Trophoblast cell (in vitro differentiated cells and primary cell): ENCODE measurements at regions not wholly inside any gene's neighbourhood (a gene's known extent, or its start where the extent isn't known, plus 50 kb on each side); places are given as distances from the start of the nearest gene placed in this dataset.

Experiments
- DNase-seq, 2 donors: peaks; one replicate each; pipeline ENCODE4 v3.0.0-alpha.2; 2016
- H2AFZ ChIP-seq: 2 replicates; pipeline ENCODE4 v1.6.1; 2013; ENCODE audit warnings: low read length, moderate library complexity, mild to moderate bottlenecking; ENCODE audit not compliant: insufficient read depth, poor library complexity
- H2AK5ac ChIP-seq: 2 replicates; pipeline ENCODE4 v1.6.1; 2013; ENCODE audit warnings: mild to moderate bottlenecking, low read length
- H2BK120ac ChIP-seq: 2 replicates; pipeline ENCODE4 v1.6.1; 2013; ENCODE audit warnings: low read length, mild to moderate bottlenecking, moderate library complexity; ENCODE audit not compliant: insufficient read depth, poor library complexity
- H2BK12ac ChIP-seq: 2 replicates; pipeline ENCODE4 v1.6.1; 2013; ENCODE audit warnings: mild to moderate bottlenecking, low read length, moderate library complexity
- H2BK5ac ChIP-seq: 2 replicates; pipeline ENCODE4 v1.6.1; 2013; ENCODE audit warnings: low read length, low read depth, moderate library complexity, mild to moderate bottlenecking; ENCODE audit not compliant: poor library complexity
- H3K14ac ChIP-seq: 2 replicates; pipeline ENCODE4 v1.6.1; 2013; ENCODE audit warnings: mild to moderate bottlenecking, low read length
- H3K18ac ChIP-seq: 2 replicates; pipeline ENCODE4 v1.6.1; 2013; ENCODE audit warnings: mild to moderate bottlenecking, low read length
- H3K23ac ChIP-seq: 2 replicates; pipeline ENCODE4 v1.6.1; 2013; ENCODE audit warnings: low read length
- H3K27ac ChIP-seq: 2 replicates; pipeline ENCODE4 v1.5.1; 2013; ENCODE audit warnings: low read depth, mild to moderate bottlenecking, inconsistent platforms, low read length, moderate library complexity
- H3K27me3 ChIP-seq: 2 replicates; pipeline ENCODE4 v1.6.1; 2013; ENCODE audit warnings: inconsistent platforms, mild to moderate bottlenecking, low read length, moderate library complexity; ENCODE audit not compliant: insufficient read depth
- H3K36me3 ChIP-seq, 2 experiments: 1 replicate in 1 of 2; 2 replicates in 1 of 2; pipeline ENCODE4 v1.6.1; 2013; ENCODE audit warnings: low read length in 2 of 2, mild to moderate bottlenecking in 2 of 2, moderate library complexity in 1 of 2; ENCODE audit not compliant: insufficient read depth in 2 of 2, control insufficient read depth in 1 of 2
- H3K4ac ChIP-seq: 2 replicates; pipeline ENCODE4 v1.6.1; 2013; ENCODE audit warnings: low read depth, mild to moderate bottlenecking, low read length, moderate library complexity
- H3K4me1 ChIP-seq, 2 experiments: 1 replicate in 1 of 2; 2 replicates in 1 of 2; pipeline ENCODE4 v1.6.1; 2013; ENCODE audit warnings: low read length in 2 of 2, mild to moderate bottlenecking in 2 of 2, moderate library complexity in 1 of 2; ENCODE audit not compliant: insufficient read depth in 2 of 2, control insufficient read depth in 1 of 2
- H3K4me2 ChIP-seq: 2 replicates; pipeline ENCODE4 v1.6.1; 2013; ENCODE audit warnings: inconsistent platforms, mild to moderate bottlenecking, low read length, moderate library complexity
- H3K4me3 ChIP-seq: 2 replicates; pipeline ENCODE4 v1.5.1; 2013; ENCODE audit warnings: mild to moderate bottlenecking, low read depth, low read length, inconsistent platforms
- H3K79me1 ChIP-seq: one replicate; pipeline ENCODE4 v1.6.1; 2013; ENCODE audit warnings: low read length
- H3K79me2 ChIP-seq: 2 replicates; pipeline ENCODE4 v1.6.1; 2013; ENCODE audit warnings: low read length, mild to moderate bottlenecking; ENCODE audit not compliant: control insufficient read depth, insufficient read depth, poor library complexity
- H3K9ac ChIP-seq: 2 replicates; pipeline ENCODE4 v1.6.1; 2013; ENCODE audit warnings: mild to moderate bottlenecking, low read length
- H3K9me3 ChIP-seq: 2 replicates; pipeline ENCODE4 v1.6.1; 2013; ENCODE audit warnings: low read depth, mild to moderate bottlenecking, control low read depth, inconsistent platforms, low read length; ENCODE audit not compliant: insufficient read depth
- H4K12ac ChIP-seq: 2 replicates; pipeline ENCODE4 v1.6.1; 2013; ENCODE audit warnings: low read depth, mild to moderate bottlenecking, low read length, moderate library complexity
- H4K8ac ChIP-seq: 2 replicates; pipeline ENCODE4 v1.6.1; 2013; ENCODE audit warnings: low read depth, mild to moderate bottlenecking, low read length, moderate library complexity
- H4K91ac ChIP-seq: one replicate; pipeline ENCODE4 v1.6.1; 2013; ENCODE audit warnings: low read depth, mild to moderate bottlenecking, low read length, moderate library complexity
- whole genome bisulfite sequencing: extraction: QIAGEN DNeasy Blood & Tissue Kit; methylation state at CpG from one replicate; pipeline ENCODE4 v1.1.7; 2013; ENCODE audit warnings: missing lambda C conversion rate; ENCODE audit not compliant: insufficient read length, insufficient coverage; ENCODE audit errors: extremely low coverage; 5-methylcytosine and 5-hydroxymethylcytosine counted together

- Histone ChIP-seq H3K79me1 (no peaks in the 10 kb centered on the region), H4K12ac (no peak overlapping the region), H2AFZ (no peak overlapping the region), H2BK120ac (no peak overlapping the region), H2AK5ac (no peak overlapping the region), H3K27me3 (no peaks in the 10 kb centered on the region), H3K18ac (no peak overlapping the region), H3K14ac (no peak overlapping the region), H2BK5ac (no peak overlapping the region), H3K4me2 (no peak overlapping the region), H3K27ac (no peak overlapping the region), H2BK12ac (no peak overlapping the region), H3K9ac (no peak overlapping the region), H4K8ac (no peak overlapping the region), H3K4ac (no peak overlapping the region), H3K36me3 (no peaks in the 10 kb centered on the region), H3K23ac (no peak overlapping the region), H3K9me3 (no peaks in the 10 kb centered on the region), H3K4me3 (no peak overlapping the region), H4K91ac (no peak overlapping the region), H3K4me1 (no peaks in the 10 kb centered on the region), H3K79me2 (no peaks in the 10 kb centered on the region)
- no CpG with 5 or more reads among the region's 4 CpGs for WGBS
- no peak for DNase-seq
Observed at GRCh38 chr13:67645874-67646467, 415.8 kb upstream of the PCDH9 start.

GRCh38 chr13:67643516-67644055, 413.4 kb upstream of the PCDH9 start:
- Histone ChIP-seq H4K91ac (no peak overlapping the region), H3K23ac (no peak overlapping the region), H3K18ac (no peak overlapping the region), H2BK120ac (no peak overlapping the region), H3K4ac (no peak overlapping the region), H4K8ac (no peak overlapping the region), H2BK12ac (no peak overlapping the region), H3K79me2 (no peaks in the 10 kb centered on the region), H3K36me3 (no peaks in the 10 kb centered on the region), H3K4me1 (no peaks in the 10 kb centered on the region), H3K79me1 (no peaks in the 10 kb centered on the region), H2BK5ac (no peak overlapping the region), H3K9ac (no peak overlapping the region), H3K27ac (no peak overlapping the region), H3K27me3 (no peaks in the 10 kb centered on the region), H3K4me2 (no peak overlapping the region), H2AK5ac (no peak overlapping the region), H2AFZ (no peak overlapping the region), H3K14ac (no peak overlapping the region), H3K4me3 (no peak overlapping the region), H4K12ac (no peak overlapping the region), H3K9me3 (no peaks in the 10 kb centered on the region)
- DNase-seq: no peak
- no CpG with 5 or more reads among the region's 1 CpG for WGBS

- H3K9me3 ChIP-seq: no peaks in the 10 kb centered on the region
- no peaks in the 10 kb centered on the region for H3K79me2 ChIP-seq
- no peaks in the 10 kb centered on the region for H3K4me1 ChIP-seq
- no peak overlapping the region for H2AFZ ChIP-seq
- H3K9ac ChIP-seq: no peak overlapping the region
- no peak overlapping the region for H4K12ac ChIP-seq
- no peaks in the 10 kb centered on the region for H3K36me3 ChIP-seq
- no peaks in the 10 kb centered on the region for H3K27me3 ChIP-seq
- H2BK12ac ChIP-seq: no peak overlapping the region
- no peak overlapping the region for H3K27ac ChIP-seq
- no peak overlapping the region for H2BK120ac ChIP-seq
- no peak overlapping the region for H3K4me3 ChIP-seq
- H3K18ac ChIP-seq: no peak overlapping the region
- no peak overlapping the region for H3K23ac ChIP-seq
- no peak overlapping the region for H3K14ac ChIP-seq
- H2AK5ac ChIP-seq: no peak overlapping the region
- no peak overlapping the region for H4K8ac ChIP-seq
- no peak for DNase-seq
- H4K91ac ChIP-seq: no peak overlapping the region
- H3K79me1 ChIP-seq: no peaks in the 10 kb centered on the region
- no peak overlapping the region for H3K4ac ChIP-seq
- H3K4me2 ChIP-seq: no peak overlapping the region
- H2BK5ac ChIP-seq: no peak overlapping the region
Observed at GRCh38 chr13:67642657-67643056, 412.5 kb upstream of the PCDH9 start.

- H3K79me2 ChIP-seq: no peaks in the 10 kb centered on the region
- H3K9me3 ChIP-seq: no peaks in the 10 kb centered on the region
- H4K91ac ChIP-seq: no peak overlapping the region
- H3K4ac ChIP-seq: no peak overlapping the region
- no peak overlapping the region for H3K4me3 ChIP-seq
- no peak overlapping the region for H4K12ac ChIP-seq
- no peak overlapping the region for H2BK12ac ChIP-seq
- no peak overlapping the region for H2AK5ac ChIP-seq
- no peak overlapping the region for H3K23ac ChIP-seq
- H3K14ac ChIP-seq: no peak overlapping the region
- WGBS: no CpG with 5 or more reads among the region's 3 CpGs
- no peak overlapping the region for H2AFZ ChIP-seq
- no peak overlapping the region for H3K27ac ChIP-seq
- H3K18ac ChIP-seq: no peak overlapping the region
- no peaks in the 10 kb centered on the region for H3K36me3 ChIP-seq
- no peak overlapping the region for H3K9ac ChIP-seq
- DNase-seq: no peak
- no peaks in the 10 kb centered on the region for H3K4me1 ChIP-seq
- no peak overlapping the region for H4K8ac ChIP-seq
- H3K27me3 ChIP-seq: no peaks in the 10 kb centered on the region
- H3K79me1 ChIP-seq: no peaks in the 10 kb centered on the region
- no peak overlapping the region for H2BK120ac ChIP-seq
- H2BK5ac ChIP-seq: no peak overlapping the region
- no peak overlapping the region for H3K4me2 ChIP-seq
Observed at GRCh38 chr13:67635754-67636153, 405.6 kb upstream of the PCDH9 start.
